UCSD-AML1 (cell line): ENCODE measurements at regions not wholly inside any gene's neighbourhood (a gene's known extent, or its start where the extent isn't known, plus 50 kb on each side); places are given as distances from the start of the nearest gene placed in this dataset.

Experiments used
- DNase-seq: peaks from one replicate; lab custom pipeline; 2025; ENCODE audit not compliant: unreplicated experiment; lab: John Stamatoyannopoulos, UW

DNA sequence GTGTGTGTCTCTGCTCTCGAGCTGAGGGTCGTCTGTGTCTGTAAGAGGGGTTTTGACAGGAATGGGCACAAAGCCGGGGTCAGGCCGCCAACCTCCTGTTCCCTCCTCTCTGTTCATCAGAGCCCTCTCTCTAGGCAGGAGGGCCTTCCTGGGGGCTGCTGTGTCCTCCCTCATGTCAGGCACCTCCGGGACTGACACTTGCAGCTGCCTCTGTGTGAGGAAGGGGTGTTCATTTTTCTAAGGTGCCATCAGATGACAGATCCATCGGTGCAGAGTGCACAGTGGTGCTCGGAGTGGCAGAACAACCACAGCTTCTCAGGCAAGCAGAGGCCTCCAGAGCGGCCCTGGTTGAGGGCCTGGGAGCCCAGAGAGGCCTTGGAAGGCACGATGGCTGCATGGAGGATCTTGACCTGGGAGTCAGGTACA is 265.4 kb upstream of the B3GAT1 start:
- no peak for DNase-seq

DNA sequence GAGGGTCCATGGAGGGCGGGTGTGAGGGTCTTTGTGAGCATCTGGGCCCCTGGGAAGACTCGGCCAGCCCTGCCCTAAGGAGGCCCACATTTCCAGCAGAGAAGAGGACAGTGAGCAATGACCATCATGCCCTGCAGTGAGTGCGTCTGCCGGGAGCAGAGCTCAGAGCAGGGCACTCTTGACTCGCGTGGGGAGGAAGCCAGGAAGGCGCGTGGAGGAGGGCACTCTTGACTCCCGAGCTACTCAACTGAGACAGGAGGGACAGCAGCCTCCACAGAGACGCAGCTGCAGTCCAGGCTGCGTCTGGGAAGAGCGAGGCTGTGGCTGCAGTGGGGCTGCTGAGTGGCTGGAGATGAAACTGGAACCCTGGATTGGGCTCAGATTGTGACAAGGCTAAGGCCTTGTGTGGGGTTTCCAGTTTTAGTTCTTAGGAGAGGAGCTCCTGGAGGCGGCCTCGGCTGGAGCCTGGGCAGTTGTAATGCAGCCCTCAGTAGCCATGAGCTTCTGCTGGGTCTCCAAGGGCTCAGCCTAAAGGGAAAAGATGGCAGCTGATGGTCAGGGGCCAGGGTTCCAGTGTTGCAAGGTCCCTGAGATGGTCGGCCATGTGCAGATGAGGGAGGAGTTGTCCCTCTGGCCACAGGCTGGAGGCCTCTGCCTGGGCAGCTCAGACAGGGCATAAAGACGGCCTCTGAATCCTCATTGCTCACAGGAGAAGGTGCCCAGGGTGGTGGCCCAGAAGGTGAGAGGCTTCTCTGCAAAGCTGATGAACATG is 264.7 kb upstream of the B3GAT1 start:
- no peak for DNase-seq

DNA sequence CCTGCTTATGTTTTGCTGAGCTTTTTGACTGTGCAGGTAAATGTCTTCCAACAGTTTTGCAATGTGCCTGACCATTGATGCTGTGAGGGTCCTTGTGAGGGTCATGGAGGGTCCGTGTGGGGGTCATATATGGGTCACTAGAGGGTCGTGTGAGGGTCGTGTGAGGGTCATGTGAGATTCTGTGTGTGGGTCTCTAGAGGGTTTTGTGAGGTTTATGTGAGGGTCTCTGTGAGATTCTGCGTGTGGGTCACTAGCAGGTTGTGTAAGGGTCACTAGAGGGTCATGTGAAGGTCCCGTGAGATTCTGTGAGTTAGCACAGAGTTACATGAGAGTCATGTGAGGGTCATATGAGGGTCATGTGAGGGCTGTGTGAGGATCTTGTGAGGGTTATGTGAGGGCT is 263.9 kb upstream of the B3GAT1 start:
- no peak for DNase-seq

DNA sequence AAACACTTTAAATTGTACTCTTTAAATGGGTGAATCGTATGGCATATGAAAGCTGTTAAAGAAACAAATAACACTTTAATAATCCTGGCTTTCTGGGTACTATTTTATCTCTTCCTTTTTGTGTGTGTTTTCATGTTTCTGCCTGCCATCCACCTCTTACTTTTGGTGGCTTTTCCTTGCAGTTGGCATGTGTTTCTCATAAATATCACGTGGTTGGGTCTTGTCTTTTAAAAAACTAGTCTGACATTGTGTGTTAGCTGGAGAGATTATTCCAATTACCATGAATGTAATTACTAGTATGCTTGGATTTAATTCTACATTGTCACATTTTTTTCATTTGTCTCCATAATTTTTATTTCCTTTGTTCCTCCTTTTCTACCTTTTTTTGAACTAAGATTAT is 262.9 kb upstream of the B3GAT1 start:
- no peak for DNase-seq

DNA sequence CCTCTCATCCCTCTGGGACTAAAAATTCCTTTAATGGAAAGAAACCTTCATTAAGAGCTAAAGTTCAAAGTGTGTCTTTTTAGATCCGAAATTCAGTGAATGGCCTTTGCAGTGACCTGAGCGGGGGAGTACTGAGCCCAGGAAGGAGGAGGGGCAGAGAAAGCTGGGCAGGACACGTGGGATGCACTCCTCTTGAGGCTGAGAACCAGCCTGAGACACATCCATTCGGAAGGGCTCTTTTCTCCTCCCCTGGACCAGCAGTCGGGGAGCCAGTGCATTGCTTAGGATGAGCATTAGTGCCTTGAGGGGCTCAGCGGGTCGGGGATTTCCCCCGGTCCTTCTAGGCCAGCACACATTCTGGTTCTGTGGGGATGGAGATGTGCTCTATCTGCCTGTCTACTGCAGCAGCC is 258.9 kb upstream of the B3GAT1 start:
- DNase-seq, result no peak

DNA sequence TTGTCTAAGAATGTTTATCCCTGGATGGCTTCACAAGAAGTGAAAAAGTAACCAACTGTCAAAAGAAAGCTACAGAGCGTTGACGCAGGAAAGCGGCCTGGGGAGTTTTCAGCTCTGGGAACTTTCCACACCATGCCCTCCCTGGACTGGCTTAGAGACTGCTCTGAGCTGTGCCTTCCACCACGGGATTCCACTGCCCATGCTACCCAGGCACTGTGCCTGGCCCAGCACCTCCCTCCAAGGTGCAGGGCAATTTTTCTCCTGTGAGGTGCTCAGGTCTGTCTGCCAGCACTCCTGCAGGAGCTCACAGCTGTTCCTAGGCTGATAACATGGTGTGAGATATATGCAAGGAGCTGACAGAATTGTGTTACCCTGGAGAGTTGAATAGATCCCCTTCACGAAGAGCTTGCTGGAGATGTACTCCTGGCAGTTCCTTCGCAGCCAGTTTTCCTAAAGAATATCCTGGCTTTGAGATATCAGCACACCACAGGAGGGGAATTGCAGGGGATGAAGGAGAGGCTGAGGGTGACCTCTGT is 258.3 kb upstream of the B3GAT1 start:
- no peak for DNase-seq

DNA sequence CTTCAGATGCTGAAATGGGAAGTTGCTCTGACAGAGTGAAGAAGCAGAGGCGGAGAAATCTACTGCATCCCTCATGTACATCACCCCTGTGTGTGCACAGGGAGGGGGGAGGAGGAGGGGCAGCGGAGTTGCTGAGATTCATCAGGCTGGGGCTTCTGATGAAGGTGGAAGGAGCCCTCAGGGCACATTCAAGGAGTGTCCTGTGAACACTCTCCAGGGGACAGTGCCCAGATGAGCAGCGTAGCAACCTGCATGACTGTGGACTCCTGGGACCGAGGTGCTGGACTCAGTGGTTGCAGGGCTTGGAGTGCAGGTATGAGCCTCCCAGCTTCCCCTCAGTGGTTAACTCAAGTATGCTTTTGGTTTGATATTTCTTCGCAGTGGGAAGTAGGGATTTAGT is 257.8 kb upstream of the B3GAT1 start:
- DNase-seq, result no peak

DNA sequence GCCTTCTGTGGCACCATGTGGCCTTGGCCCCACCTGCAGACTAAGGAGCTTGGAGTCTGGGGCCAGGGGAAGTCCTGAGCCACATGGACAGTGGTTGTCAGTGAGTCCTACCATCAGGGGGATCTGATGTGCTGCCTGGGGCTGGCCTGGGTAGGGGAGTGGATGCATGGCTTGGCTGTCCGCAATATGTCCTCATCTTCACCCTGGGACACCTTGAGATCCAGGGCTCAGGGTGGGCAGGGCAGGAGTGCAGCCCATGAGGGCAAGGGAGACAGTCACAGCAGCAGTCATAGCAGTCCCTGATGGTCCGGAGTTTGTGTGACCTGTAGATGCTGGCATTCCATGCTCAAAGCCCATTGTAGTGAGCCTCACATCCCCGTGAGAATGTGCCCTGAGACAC is 256.8 kb upstream of the B3GAT1 start:
- no peak for DNase-seq

GRCh38 chr11:134668076-134668475 is 256.0 kb upstream of the B3GAT1 start:
- no peak for DNase-seq

- no peak for DNase-seq
These were observed 255.5 kb upstream of the B3GAT1 start for GRCh38 chr11:134667505-134667904.

GRCh38 chr11:134667175-134667500 is 255.1 kb upstream of the B3GAT1 start:
- DNase-seq, result no peak

GRCh38 chr11:134666273-134667174 is 254.5 kb upstream of the B3GAT1 start:
- DNase-seq, result no peak

GRCh38 chr11:134665571-134666270 is 253.7 kb upstream of the B3GAT1 start:
- no peak for DNase-seq

DNA sequence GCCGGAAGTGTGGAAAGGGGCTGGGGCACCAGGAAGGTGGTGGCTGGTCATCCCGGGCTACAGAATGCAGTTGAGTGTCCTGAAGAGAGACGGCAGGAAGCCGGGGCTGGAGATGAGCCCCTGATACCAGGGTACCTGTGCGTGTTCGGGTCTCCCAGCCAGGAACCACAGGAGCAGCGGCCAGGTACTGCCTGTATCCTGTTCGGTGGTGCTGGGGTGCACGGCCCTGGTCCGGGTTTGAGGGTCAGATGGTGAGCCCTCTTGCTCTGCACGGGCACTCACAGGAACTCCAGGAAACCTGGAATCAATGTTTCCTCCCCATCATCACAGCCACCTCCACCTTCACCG is 253.1 kb upstream of the B3GAT1 start:
- no peak for DNase-seq

DNA sequence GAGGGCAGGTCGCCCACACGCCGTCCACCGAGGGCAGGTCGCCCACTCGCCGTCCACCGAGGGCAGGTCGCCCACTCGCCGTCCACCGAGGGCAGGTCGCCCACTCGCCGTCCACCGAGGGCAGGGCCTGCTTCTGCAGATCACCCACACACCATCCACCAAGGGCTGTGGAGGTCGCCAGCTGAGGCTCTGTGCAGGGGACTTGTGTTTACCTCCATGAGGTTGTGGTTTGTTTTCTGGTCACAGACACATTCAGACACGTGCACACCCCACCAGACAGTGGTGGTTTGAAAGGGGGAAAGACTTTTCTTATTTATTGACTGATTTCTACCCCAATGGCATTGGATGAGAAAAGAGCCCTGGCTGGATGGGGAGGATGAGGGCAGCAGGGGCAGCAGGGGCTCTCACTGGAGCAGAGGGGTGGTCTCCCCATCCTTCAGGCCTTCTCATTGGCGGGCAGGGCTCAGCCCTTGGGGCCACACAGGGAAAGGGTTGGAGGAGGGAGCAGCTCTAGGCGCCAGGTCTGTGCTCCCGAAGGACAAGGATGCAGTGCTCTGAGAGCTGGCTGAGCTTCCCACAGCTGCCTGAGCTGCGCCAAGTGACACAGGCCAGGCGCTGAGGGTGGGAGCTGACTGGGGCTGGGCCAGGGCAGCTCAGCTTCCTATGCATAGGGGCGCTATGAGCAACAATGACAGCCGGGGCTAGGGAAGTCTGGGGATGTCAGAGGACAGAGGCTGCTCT is 252.6 kb upstream of the B3GAT1 start:
- no peak for DNase-seq

- DNase-seq, result no peak
These were observed 251.7 kb upstream of the B3GAT1 start for GRCh38 chr11:134663506-134664313.

- no peak for DNase-seq
These were observed 250.8 kb upstream of the B3GAT1 start for GRCh38 chr11:134662629-134663360.

DNA sequence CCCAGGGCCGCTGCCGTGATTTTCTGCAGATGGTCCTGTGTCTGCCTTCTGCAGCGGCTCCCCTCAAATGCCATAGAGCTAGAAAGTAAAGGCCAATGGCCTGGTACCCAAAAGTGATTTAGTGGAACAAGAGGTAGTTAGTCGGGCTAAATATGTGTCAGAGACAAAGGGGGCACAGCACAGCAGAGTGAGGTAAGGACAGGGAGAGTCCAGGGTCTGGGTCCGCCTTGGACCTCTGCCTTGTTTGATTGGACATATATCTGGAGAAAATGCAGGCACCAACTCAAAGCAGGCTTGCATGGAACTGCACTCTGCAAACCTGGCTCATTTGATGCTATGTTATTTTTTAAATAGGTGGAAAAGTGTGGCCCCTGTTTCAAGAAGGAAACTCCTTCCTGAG is 249.6 kb upstream of the B3GAT1 start:
- no peak for DNase-seq

DNA sequence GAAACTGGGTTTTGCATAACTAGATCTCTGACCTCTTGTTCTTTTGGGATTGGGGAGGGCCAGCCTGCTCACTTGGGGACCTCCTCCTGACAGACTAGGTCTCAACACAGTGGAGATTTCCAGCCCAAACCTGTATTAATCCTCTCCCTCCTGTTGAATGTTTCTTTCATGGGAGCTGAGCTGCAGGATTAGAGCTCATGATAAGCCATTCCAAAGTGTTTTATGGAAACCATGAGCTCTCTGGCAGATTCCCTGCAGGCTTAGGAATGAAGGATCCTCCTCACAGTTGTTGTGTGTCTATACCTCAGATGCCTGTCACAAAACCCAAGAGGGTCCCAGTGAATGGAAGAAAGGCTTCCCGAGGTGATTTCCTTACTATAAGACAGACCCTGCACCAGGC is 248.4 kb upstream of the B3GAT1 start:
- no peak for DNase-seq
